Tibial artery (tissue), 4 donors: ENCODE measurements at regions not wholly inside any gene's neighbourhood (a gene's known extent, or its start where the extent isn't known, plus 50 kb on each side); places are given as distances from the start of the nearest gene placed in this dataset.

ENCODE experiments used
- DNase-seq, 2 donors: peaks; one replicate each; pipeline ENCODE4 v3.0.0-alpha.2; 2019
- H3K27ac ChIP-seq, 2 donors: fragments of 200-600 bp; sonication (generic) in 1 of 2; 1 replicate in 1 of 2; 2 replicates in 1 of 2; pipeline ENCODE4 v1.5.1; 2018 to 2019; ENCODE audit warnings: mild to moderate bottlenecking in 1 of 2
- H3K27me3 ChIP-seq, 2 donors: fragments of 200-600 bp; sonication (generic) in 1 of 2; one replicate each; pipeline versions ENCODE4 v1.5.1 to v1.6.0; 2016 to 2019
- H3K36me3 ChIP-seq, 3 donors: fragments of 200-600 bp; sonication (generic) in 2 of 3; one replicate each; pipeline ENCODE4 v1.5.1; 2016 to 2019; ENCODE audit warnings: mild to moderate bottlenecking in 2 of 3
- H3K4me1 ChIP-seq, 4 donors: fragments of 200-600 bp; sonication (generic) in 2 of 4; 1 replicate in 3 of 4; 2 replicates in 1 of 4; pipeline ENCODE4 v1.5.1; 2016 to 2019
- H3K4me3 ChIP-seq, 2 donors: fragments of 200-600 bp; sonication (generic) in 1 of 2; 1 replicate in 1 of 2; 2 replicates in 1 of 2; pipeline ENCODE4 v1.5.1; 2018 to 2019; ENCODE audit warnings: mild to moderate bottlenecking in 2 of 2
- H3K9me3 ChIP-seq, 3 donors: fragments of 200-600 bp; sonication (generic) in 1 of 3; one replicate each; pipeline ENCODE4 v1.5.1; 2016 to 2019
- CTCF ChIP-seq, 2 experiments: fragments of 200-600 bp in 1 of 2; fragments of 450-650 bp in 1 of 2; IDR thresholded peaks; one replicate each; pipeline ENCODE4 v1.5.1; 2017 to 2019; ENCODE audit warnings: antibody characterized with exemption in 2 of 2, mild to moderate bottlenecking in 1 of 2, moderate library complexity in 1 of 2
- intact Hi-C: fragments of 100-400 bp; cut with DNase I; formaldehyde crosslinking; loops from one replicate; pipeline ENCODE4 v1.15.0; 2023; ENCODE audit warnings: low total_unique reads

- intact Hi-C loops = no loop called here
- H3K27me3 ChIP-seq = no peaks in the 10 kb centered on the region
- no peaks in the 10 kb centered on the region for H3K9me3 ChIP-seq
- H3K4me3 ChIP-seq = no peak overlapping the region
- no peak overlapping the region for H3K27ac ChIP-seq
- TF ChIP-seq CTCF (IDR thresholded peaks at IDR 0.05) = no peak
- no peak for DNase-seq
- no peaks in the 10 kb centered on the region for H3K36me3 ChIP-seq
- peaks cover 0 to 20% (median 11%) of the 10 kb centered on the region in 4 donors for H3K4me1 ChIP-seq
Measured at GRCh38 chr18:67362906-67363305, 153.6 kb downstream of the DSEL start.

- Histone ChIP-seq H3K4me1 (peaks cover 0 to 20% (median 11%) of the 10 kb centered on the region in 4 donors), H3K27me3 (no peaks in the 10 kb centered on the region), H3K27ac (peak overlapping the region; percentile 77 to 80), H3K9me3 (no peaks in the 10 kb centered on the region), H3K4me3 (peak overlapping the region; percentile 39 to 49), H3K36me3 (no peaks in the 10 kb centered on the region)
- no peak for TF ChIP-seq CTCF (IDR thresholded peaks at IDR 0.05)
- intact Hi-C loops = no loop called here
- DNase-seq = peak; percentile 82 to 84
Measured at GRCh38 chr18:67359873-67360838, 156.4 kb downstream of the DSEL start.

- peaks cover 0 to 20% (median 11%) of the 10 kb centered on the region in 4 donors for H3K4me1 ChIP-seq
- H3K9me3 ChIP-seq = no peaks in the 10 kb centered on the region
- no peak for TF ChIP-seq CTCF (IDR thresholded peaks at IDR 0.05)
- no peaks in the 10 kb centered on the region for H3K27me3 ChIP-seq
- H3K27ac ChIP-seq = peak overlapping the region; percentile 77 to 80
- intact Hi-C loops = no loop called here
- no peak overlapping the region for H3K4me3 ChIP-seq
- no peaks in the 10 kb centered on the region for H3K36me3 ChIP-seq
- no peak for DNase-seq
Measured at GRCh38 chr18:67358947-67359346, 157.6 kb downstream of the DSEL start.

- H3K4me1 ChIP-seq = peaks cover 0 to 8% (median under 1%) of the 10 kb centered on the region in 4 donors
- DNase-seq = no peak
- TF ChIP-seq CTCF (IDR thresholded peaks at IDR 0.05) = no peak
- intact Hi-C loops = no loop called here
- no peaks in the 10 kb centered on the region for H3K9me3 ChIP-seq
- no peaks in the 10 kb centered on the region for H3K36me3 ChIP-seq
- no peak overlapping the region for H3K27ac ChIP-seq
- no peaks in the 10 kb centered on the region for H3K27me3 ChIP-seq
- H3K4me3 ChIP-seq = no peak overlapping the region
Measured at GRCh38 chr18:67354692-67355091, 161.8 kb downstream of the DSEL start.

GRCh38 chr18:67354091-67354490 is 162.4 kb downstream of the DSEL start:
- H3K9me3 ChIP-seq = no peaks in the 10 kb centered on the region
- no peak overlapping the region for H3K4me3 ChIP-seq
- no peak overlapping the region for H3K27ac ChIP-seq
- H3K27me3 ChIP-seq = no peaks in the 10 kb centered on the region
- no peaks in the 10 kb centered on the region for H3K36me3 ChIP-seq
- peaks cover 0 to 2% (median 0%) of the 10 kb centered on the region in 4 donors for H3K4me1 ChIP-seq
- intact Hi-C loops = no loop called here
- no peak for TF ChIP-seq CTCF (IDR thresholded peaks at IDR 0.05)
- DNase-seq = no peak
